NCI-H510A treated with DMSO at 0.1 percent for 48 hours (cell line): ENCODE measurements at regions not wholly inside any gene's neighbourhood (a gene's known extent, or its start where the extent isn't known, plus 50 kb on each side); places are given as distances from the start of the nearest gene placed in this dataset.
"Not testable (repeated sequence)": the region's sequence is repeated elsewhere in the genome, so short reads cannot be mapped to it uniquely, and the experiment has no call there.

Experiments used
- DNase-seq: peaks from one replicate; lab custom pipeline; 2025; lab: John Stamatoyannopoulos, UW

- no peak for DNase-seq
Observed at GRCh38 chr6:9308284-9308683, 872.9 kb upstream of the SLC35B3 start.

DNA sequence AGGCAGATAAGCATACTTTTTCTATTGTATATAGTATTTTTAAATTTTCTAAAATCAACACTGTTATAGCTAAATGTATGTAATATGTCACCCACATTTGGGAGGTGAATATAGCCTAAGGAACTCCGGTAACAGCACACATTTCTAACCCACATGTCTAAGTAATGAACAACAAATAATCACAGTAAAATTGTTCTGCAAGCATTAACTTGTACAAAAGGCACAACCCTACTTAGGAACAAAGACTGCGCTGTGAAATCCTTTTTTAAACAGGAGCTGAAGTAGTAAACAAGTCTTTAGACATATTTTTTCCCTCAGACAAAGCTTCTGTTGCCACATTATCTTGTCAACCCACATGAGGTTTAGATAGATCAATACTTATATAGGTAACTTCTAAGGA is 872.4 kb upstream of the SLC35B3 start:
- DNase-seq: no peak

GRCh38 chr6:9307187-9307586 is 871.8 kb upstream of the SLC35B3 start:
- DNase-seq: no peak

GRCh38 chr6:9295644-9296043 is 860.3 kb upstream of the SLC35B3 start:
- no peak for DNase-seq

- DNase-seq: no peak
Observed at GRCh38 chr6:9292975-9293374, 857.6 kb upstream of the SLC35B3 start.

- DNase-seq: not testable (repeated sequence)
Observed at GRCh38 chr6:9290342-9290741, 855.0 kb upstream of the SLC35B3 start.

DNA sequence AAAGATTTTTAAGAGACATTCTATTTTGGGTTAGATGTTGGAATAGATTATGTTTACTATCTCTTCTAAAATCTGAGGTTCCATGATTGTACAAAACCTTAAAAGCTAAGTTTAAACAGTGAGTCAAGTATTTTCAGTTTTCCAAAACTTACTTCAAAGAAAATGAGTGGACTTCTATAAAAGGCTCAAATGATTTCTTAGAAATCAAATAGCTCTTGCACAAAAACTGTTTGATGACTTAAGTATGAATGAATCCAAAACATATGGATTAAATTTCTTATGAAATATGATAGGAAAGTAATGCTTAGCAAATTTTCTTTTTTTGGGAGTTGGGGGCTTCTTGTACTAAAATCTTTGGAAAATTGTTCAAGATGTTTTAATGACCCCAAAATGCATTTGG is 837.3 kb upstream of the SLC35B3 start:
- no peak for DNase-seq

DNA sequence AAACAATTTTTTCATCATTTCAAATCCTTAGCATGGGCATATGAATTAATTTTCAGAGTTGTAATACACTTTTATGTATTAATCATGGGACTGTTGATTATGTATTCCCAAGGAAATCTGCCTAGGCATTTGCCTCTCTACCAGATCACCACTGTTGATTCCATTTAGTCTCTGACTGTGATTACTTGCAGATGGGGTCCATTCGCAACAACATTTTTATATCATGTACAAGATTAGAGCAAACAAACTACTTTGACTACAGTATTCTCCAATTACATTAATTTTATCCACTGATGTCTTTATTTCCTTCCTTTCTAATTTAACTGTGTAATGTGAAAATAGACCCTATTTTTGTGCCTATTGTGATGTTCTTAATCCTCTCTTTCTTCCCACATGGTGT is 831.4 kb upstream of the SLC35B3 start:
- no peak for DNase-seq

DNA sequence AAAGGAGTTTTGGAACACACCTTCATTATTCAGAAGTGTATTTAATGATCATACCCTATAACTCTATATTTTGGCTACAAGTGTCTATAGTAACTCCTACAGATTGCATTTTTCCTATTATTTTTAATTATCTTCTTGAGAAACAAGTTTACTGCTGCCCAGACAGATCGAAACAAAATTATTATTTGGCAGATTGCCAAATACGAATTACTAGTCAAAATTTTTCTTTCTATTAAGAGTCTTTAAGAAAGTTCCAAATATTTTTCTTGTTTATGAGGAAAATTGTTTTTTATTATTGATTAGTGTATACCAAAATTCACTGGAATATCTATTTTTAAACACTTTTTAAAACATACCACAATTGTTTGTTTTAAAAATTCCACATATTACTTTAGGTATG is 821.9 kb upstream of the SLC35B3 start:
- DNase-seq: no peak

- DNase-seq: no peak
Observed at GRCh38 chr6:9254251-9254650, 818.9 kb upstream of the SLC35B3 start.

DNA sequence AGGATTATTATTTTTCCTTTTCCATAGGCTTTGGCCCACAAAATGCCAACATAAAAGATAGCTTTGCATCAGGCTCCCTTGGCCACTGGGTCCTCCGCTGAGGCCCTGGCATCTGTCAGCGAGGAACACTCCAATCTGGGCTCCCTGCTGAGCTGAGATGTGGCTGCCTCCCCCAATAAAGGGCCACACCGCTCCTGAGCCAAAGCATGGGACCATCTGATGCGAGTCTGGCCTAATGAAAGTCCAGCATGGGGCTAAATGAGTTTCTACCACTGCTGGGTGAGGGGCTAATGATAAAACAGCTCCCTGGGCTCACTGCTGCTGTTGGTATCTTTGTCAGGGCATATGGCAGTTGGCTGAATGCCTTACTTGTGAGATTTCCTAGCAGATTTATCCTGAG is 817.5 kb upstream of the SLC35B3 start:
- DNase-seq: no peak

GRCh38 chr6:9250852-9251251 is 815.5 kb upstream of the SLC35B3 start:
- DNase-seq: peak; percentile 8

- no peak for DNase-seq
Observed at GRCh38 chr6:9248133-9248532, 812.8 kb upstream of the SLC35B3 start.

DNA sequence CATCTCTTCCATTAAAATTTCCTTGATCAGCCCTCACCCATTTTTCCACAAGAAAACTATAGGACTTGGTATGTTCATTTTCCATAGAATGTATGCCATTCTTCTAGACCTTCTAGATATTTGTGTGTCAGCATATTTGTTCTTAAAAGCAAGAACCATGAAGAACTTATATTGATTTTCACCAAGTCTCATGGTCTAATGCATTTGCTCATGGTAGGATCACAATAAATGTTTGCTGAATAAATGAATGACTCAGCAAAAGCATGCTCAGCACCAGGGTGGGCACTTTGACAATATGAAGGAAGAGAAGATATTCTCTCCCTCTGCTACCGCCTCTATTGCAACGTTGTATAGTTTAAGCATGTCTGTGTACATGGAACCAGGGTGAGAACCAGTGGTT is 805.5 kb upstream of the SLC35B3 start:
- no peak for DNase-seq

- no peak for DNase-seq
Observed at GRCh38 chr6:9236443-9236842, 801.1 kb upstream of the SLC35B3 start.

GRCh38 chr6:9233686-9234085 is 798.3 kb upstream of the SLC35B3 start:
- no peak for DNase-seq

DNA sequence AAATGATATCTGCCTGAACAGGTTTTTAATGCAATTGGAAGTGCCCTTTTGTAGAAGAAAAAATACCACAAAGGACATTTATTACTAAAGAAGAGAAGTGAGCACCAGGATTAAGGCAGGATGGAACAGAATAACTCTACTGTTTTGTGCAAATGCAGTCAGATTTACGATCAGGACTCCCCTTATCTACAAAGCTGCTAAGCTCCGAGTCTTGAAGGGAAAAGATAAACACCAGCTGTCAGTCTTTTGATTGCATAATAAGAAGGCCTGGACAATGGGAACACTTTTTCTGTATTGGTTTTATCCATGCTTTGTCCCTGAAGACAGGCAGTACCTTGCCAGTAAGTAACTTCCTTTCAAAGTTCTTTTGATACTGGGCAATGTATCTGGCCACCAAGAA is 797.9 kb upstream of the SLC35B3 start:
- no peak for DNase-seq

- DNase-seq: no peak
Observed at GRCh38 chr6:9225441-9225871, 790.1 kb upstream of the SLC35B3 start.

- DNase-seq: no peak
Observed at GRCh38 chr6:9224539-9224938, 789.2 kb upstream of the SLC35B3 start.

DNA sequence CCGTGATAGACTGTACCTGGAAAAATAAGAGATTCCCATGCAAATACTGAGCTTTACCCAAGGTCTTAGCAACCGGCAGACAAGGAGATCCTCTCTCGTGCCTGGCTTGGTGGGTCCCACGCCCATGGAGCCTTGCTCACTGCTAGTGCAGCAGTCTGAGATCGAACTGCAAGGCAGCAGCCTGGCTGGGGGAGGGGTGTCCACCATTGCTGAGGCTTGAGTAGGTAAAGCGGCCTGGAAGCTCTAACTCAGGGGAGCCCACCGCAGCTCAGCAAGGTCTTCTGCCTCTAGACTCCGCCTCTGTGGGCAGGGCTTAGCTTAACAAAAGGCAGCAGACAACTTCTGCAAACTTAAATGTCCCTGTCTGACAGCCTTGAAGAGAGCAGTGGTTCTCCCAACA is 778.4 kb upstream of the SLC35B3 start:
- DNase-seq: not testable (repeated sequence)

DNA sequence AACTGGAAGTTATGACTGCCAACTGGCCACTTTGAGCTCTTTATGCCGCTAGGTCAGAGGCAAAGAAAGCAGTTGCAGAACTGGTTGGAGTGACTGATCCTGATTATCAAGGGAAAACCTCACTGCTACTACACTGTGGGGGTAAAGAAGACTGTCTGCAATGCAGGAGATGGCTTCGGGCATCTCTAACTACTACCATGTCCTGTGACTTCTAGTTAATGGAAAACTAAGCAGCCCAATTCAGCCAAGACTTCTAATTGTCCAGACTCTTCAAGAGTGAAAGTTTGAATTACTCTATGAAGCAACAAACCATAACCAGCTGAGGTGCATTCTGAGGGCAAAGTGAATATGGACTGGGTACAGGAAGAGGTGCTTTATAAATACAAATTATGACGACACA is 773.6 kb upstream of the SLC35B3 start:
- no peak for DNase-seq

DNA sequence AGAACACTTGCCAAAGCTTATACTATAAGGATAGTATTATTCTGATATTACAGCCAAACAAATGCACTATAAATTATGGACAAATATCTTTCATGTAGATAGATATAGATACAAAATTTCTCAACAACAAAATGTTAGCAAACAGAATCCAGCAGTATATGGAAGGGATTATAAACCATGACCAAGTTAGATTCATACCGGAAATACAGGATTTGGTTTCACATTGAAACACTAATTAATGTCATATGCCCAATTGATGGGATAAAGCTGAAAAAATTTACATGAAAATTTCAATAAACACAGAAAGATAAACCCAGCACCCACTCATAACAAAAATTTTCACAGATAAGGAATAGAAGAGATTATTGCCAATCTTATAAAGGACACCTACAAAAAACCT is 770.3 kb upstream of the SLC35B3 start:
- DNase-seq: no peak

- no peak for DNase-seq
Observed at GRCh38 chr6:9204171-9204570, 768.8 kb upstream of the SLC35B3 start.

- DNase-seq: no peak
Observed at GRCh38 chr6:9200712-9201111, 765.4 kb upstream of the SLC35B3 start.

DNA sequence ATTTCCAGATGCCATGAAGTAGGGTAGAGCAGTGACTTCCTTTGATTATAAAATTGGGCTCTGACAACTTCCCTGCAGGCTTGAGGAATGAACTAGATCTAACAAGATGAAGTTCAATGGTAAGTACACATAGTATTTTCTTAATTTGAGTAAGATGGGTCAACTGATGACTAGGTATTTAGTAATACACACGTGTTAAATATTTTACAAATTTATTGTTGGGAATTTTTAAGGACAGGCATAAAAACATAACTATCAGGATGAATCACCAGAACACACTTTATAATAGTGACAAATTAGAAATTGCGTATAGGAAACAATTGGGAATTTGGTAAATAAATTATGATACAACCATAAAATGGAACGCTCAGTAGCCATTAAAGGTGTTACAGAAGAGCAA is 762.4 kb upstream of the SLC35B3 start:
- no peak for DNase-seq
